Fibroblast of lung (primary cell): ENCODE measurements at regions not wholly inside any gene's neighbourhood (a gene's known extent, or its start where the extent isn't known, plus 50 kb on each side); places are given as distances from the start of the nearest gene placed in this dataset.

Source experiments
- DNase-seq, 2 donors: peaks; one replicate each; pipeline versions ENCODE4 v3.0.0 to v3.0.0-alpha.2; 2010; ENCODE audit warnings: low read depth in 2 of 2
- H2AFZ ChIP-seq: 2 replicates; pipeline ENCODE4 v1.5.1; 2012; ENCODE audit warnings: low read length, control low read depth, inconsistent platforms
- H3K27ac ChIP-seq: 2 replicates; pipeline ENCODE4 v1.5.1; 2011; ENCODE audit warnings: low read length, control low read depth; ENCODE audit not compliant: insufficient read depth
- H3K27me3 ChIP-seq: 2 replicates; pipeline ENCODE4 v1.5.1; 2011; ENCODE audit warnings: mild to moderate bottlenecking, low read length; ENCODE audit not compliant: control insufficient read depth, insufficient read depth
- H3K36me3 ChIP-seq: 2 replicates; pipeline ENCODE4 v1.5.1; 2011; ENCODE audit warnings: low read length; ENCODE audit not compliant: control insufficient read depth, insufficient read depth
- H3K4me1 ChIP-seq: 2 replicates; pipeline ENCODE4 v1.5.1; 2011; ENCODE audit warnings: low read length; ENCODE audit not compliant: control insufficient read depth, insufficient read depth; ENCODE audit errors: extremely low read depth
- H3K4me2 ChIP-seq: 2 replicates; pipeline ENCODE4 v1.5.1; 2011; ENCODE audit warnings: low read length, control low read depth; ENCODE audit not compliant: insufficient read depth; ENCODE audit errors: extremely low read depth
- H3K4me3 ChIP-seq, 4 experiments: fragments of 200-600 bp in 1 of 4; sonication (generic) in 1 of 4; replicated peaks in 1 of 4; 2 replicates each; pipeline ENCODE4 v1.5.1; 2011 to 2016; ENCODE audit warnings: low read length in 4 of 4, low read depth in 3 of 4, mild to moderate bottlenecking in 3 of 4, control low read depth in 2 of 4, inconsistent platforms in 1 of 4, mixed read lengths in 1 of 4; ENCODE audit not compliant: insufficient read depth in 1 of 4; ENCODE audit errors: control extremely low read depth in 1 of 4
- H3K79me2 ChIP-seq: 2 replicates; pipeline ENCODE4 v1.5.1; 2012; ENCODE audit warnings: mild to moderate bottlenecking, low read length, inconsistent platforms; ENCODE audit not compliant: control insufficient read depth, insufficient read depth
- H3K9ac ChIP-seq: 2 replicates; pipeline ENCODE4 v1.5.1; 2011; ENCODE audit warnings: mild to moderate bottlenecking, low read length, control low read depth; ENCODE audit not compliant: insufficient read depth
- H3K9me3 ChIP-seq: 2 replicates; pipeline ENCODE4 v1.5.1; 2012; ENCODE audit warnings: low read depth, low read length; ENCODE audit not compliant: control insufficient read depth, insufficient read depth
- H4K20me1 ChIP-seq: 2 replicates; pipeline ENCODE4 v1.5.1; 2011; ENCODE audit warnings: low read length; ENCODE audit not compliant: control insufficient read depth, insufficient read depth; ENCODE audit errors: extremely low read depth
- CTCF ChIP-seq, 2 donors: IDR thresholded peaks in 1 of 2; conservative IDR thresholded peaks in 1 of 2; 1 replicate in 1 of 2; 2 replicates in 1 of 2; pipeline ENCODE4 v1.5.1; 2011 to 2012; ENCODE audit warnings: low read length in 2 of 2, control low read depth in 1 of 2, inconsistent platforms in 1 of 2, low read depth in 1 of 2, mild to moderate bottlenecking in 1 of 2
- EZH2 ChIP-seq: IDR thresholded peaks from 2 replicates; pipeline ENCODE4 v1.5.1; 2012; ENCODE audit warnings: low read length, control low read depth, mild to moderate bottlenecking; ENCODE audit errors: missing control alignments

- DNase-seq: no peak
- no peaks in the 10 kb centered on the region for H4K20me1 ChIP-seq
- no peak overlapping the region for H3K27ac ChIP-seq
These were observed 71.1 kb downstream of the MRM1 start for GRCh38 chr17:36672403-36672918.

GRCh38 chr17:36673068-36673467 is 71.7 kb downstream of the MRM1 start:
- DNase-seq: no peak
- H3K4me2 ChIP-seq: no peak overlapping the region
- no peaks in the 10 kb centered on the region for H3K9me3 ChIP-seq
- no peak for TF ChIP-seq CTCF (conservative IDR thresholded peaks at IDR 0.05 in 1 of 2, IDR thresholded peaks at IDR 0.05 in 1 of 2; ENCODE audit: low read depth in 1 of 2, low read length in 2 of 2)
- TF ChIP-seq EZH2: no peak
- H3K4me3 ChIP-seq: no peak overlapping the region
- H3K36me3 ChIP-seq: no peaks in the 10 kb centered on the region
- no peaks in the 10 kb centered on the region for H3K4me1 ChIP-seq
- no peak overlapping the region for H3K27ac ChIP-seq
- peaks cover 5% of the 10 kb centered on the region for H3K27me3 ChIP-seq
- no peak overlapping the region for H2AFZ ChIP-seq
- no peaks in the 10 kb centered on the region for H4K20me1 ChIP-seq
- H3K79me2 ChIP-seq: no peaks in the 10 kb centered on the region
- H3K9ac ChIP-seq: no peak overlapping the region

More at GRCh38 chr17:36672403-36672918, 71.1 kb downstream of the MRM1 start:
- Histone ChIP-seq H3K4me3 (no peak overlapping the region), H3K9me3 (no peaks in the 10 kb centered on the region), H3K79me2 (no peaks in the 10 kb centered on the region), H3K36me3 (no peaks in the 10 kb centered on the region), H3K9ac (no peak overlapping the region), H3K4me2 (no peak overlapping the region), H3K4me1 (no peaks in the 10 kb centered on the region), H3K27me3 (peaks cover 5% of the 10 kb centered on the region), H2AFZ (no peak overlapping the region)
- TF ChIP-seq CTCF (conservative IDR thresholded peaks at IDR 0.05 in 1 of 2, IDR thresholded peaks at IDR 0.05 in 1 of 2; ENCODE audit: low read depth in 1 of 2, low read length in 2 of 2) (no peak), EZH2 (no peak)

- Histone ChIP-seq H3K79me2 (no peaks in the 10 kb centered on the region), H3K4me2 (no peak overlapping the region), H3K4me3 (no peak overlapping the region), H4K20me1 (no peaks in the 10 kb centered on the region), H3K9ac (no peak overlapping the region), H3K27me3 (peaks cover 5% of the 10 kb centered on the region), H3K4me1 (no peaks in the 10 kb centered on the region), H3K27ac (no peak overlapping the region), H3K36me3 (no peaks in the 10 kb centered on the region), H3K9me3 (no peaks in the 10 kb centered on the region), H2AFZ (no peak overlapping the region)
- no peak for TF ChIP-seq EZH2
- TF ChIP-seq CTCF (conservative IDR thresholded peaks at IDR 0.05 in 1 of 2, IDR thresholded peaks at IDR 0.05 in 1 of 2; ENCODE audit: low read depth in 1 of 2, low read length in 2 of 2): no peak
- DNase-seq: no peak
These were observed 72.4 kb downstream of the MRM1 start for GRCh38 chr17:36673637-36674277.
